ENCODE measurements at regions not wholly inside any gene's neighbourhood (a gene's known extent, or its start where the extent isn't known, plus 50 kb on each side); places are given as distances from the start of the nearest gene placed in this dataset.

DNA sequence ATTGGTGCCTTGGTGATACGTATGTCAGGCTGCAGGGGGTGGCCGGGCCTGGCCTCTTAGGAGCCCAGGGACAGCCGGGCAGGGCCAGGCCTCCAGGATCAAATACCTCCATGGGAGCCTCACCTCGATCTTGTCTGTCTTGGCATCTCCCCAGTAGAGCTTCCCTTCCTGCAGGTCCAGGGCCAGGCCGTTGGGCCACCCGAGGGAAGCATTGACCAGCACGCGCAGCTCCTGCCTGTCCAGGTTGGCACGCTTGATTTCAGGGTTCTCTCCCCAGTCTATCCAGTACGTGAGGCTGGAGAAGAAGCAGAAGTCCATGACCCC is 137.7 kb downstream of the CRYBB2 start:
- no peak for TF ChIP-seq EZH2 (IDR thresholded peaks at IDR 0.05; ENCODE audit: insufficient read depth, poor library complexity, severe bottlenecking)
- no peak for TF ChIP-seq EZH2phosphoT487 (IDR thresholded peaks at IDR 0.05; ENCODE audit: insufficient read depth, low read depth)

Measured in GM23248 (cell line).